Esophagus squamous epithelium (tissue), 4 donors: ENCODE measurements at regions not wholly inside any gene's neighbourhood (a gene's known extent, or its start where the extent isn't known, plus 50 kb on each side); places are given as distances from the start of the nearest gene placed in this dataset.

Source experiments
- small RNA-seq, 4 donors: library from RNA; depleted of rRNA; stranded (forward); fragments of <200 nt; gene quantifications; one replicate each; pipeline ENCODE3, GENCODE V24; 2016

Small RNA genes in the stretch of these regions (small RNA-seq; reads per million reads assigned to genes)
- 0 reads per million in 4 donors for gene AC013404.1
